ENCODE measurements at regions not wholly inside any gene's neighbourhood (a gene's known extent, or its start where the extent isn't known, plus 50 kb on each side); places are given as distances from the start of the nearest gene placed in this dataset.

DNA sequence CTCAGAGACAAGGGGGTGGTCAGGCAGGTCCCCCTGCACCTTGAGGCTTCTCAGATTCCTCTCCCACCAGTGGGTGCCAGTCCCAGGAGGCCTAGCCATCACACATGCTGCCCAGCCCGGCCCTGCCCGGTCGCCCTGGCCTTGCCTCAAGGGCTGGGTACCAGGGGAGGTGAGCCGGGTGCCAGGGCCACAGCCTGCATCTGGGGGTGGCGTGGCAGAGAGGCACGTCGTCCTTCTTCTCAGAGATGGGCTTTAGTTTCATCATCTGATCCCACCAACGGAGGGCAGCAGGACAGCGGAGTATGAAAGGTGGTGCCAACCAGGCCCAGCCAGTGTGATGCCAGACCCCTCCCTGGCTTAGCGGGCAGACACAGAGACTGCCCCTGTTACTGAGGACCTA is 161.7 kb downstream of the TFCP2L1 start (continued):
- TF ChIP-seq, protein P1, sequence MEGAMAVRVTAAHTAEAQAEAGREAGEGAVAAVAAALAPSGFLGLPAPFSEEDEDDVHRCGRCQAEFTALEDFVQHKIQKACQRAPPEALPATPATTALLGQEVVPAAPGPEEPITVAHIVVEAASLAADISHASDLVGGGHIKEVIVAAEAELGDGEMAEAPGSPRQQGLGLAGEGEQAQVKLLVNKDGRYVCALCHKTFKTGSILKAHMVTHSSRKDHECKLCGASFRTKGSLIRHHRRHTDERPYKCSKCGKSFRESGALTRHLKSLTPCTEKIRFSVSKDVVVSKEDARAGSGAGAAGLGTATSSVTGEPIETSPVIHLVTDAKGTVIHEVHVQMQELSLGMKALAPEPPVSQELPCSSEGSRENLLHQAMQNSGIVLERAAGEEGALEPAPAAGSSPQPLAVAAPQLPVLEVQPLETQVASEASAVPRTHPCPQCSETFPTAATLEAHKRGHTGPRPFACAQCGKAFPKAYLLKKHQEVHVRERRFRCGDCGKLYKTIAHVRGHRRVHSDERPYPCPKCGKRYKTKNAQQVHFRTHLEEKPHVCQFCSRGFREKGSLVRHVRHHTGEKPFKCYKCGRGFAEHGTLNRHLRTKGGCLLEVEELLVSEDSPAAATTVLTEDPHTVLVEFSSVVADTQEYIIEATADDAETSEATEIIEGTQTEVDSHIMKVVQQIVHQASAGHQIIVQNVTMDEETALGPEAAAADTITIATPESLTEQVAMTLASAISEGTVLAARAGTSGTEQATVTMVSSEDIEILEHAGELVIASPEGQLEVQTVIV (IDR thresholded peaks at IDR 0.05; ENCODE audit: borderline replicate concordance, partially characterized antibody) = no peak
- TF ChIP-seq, protein P2, sequence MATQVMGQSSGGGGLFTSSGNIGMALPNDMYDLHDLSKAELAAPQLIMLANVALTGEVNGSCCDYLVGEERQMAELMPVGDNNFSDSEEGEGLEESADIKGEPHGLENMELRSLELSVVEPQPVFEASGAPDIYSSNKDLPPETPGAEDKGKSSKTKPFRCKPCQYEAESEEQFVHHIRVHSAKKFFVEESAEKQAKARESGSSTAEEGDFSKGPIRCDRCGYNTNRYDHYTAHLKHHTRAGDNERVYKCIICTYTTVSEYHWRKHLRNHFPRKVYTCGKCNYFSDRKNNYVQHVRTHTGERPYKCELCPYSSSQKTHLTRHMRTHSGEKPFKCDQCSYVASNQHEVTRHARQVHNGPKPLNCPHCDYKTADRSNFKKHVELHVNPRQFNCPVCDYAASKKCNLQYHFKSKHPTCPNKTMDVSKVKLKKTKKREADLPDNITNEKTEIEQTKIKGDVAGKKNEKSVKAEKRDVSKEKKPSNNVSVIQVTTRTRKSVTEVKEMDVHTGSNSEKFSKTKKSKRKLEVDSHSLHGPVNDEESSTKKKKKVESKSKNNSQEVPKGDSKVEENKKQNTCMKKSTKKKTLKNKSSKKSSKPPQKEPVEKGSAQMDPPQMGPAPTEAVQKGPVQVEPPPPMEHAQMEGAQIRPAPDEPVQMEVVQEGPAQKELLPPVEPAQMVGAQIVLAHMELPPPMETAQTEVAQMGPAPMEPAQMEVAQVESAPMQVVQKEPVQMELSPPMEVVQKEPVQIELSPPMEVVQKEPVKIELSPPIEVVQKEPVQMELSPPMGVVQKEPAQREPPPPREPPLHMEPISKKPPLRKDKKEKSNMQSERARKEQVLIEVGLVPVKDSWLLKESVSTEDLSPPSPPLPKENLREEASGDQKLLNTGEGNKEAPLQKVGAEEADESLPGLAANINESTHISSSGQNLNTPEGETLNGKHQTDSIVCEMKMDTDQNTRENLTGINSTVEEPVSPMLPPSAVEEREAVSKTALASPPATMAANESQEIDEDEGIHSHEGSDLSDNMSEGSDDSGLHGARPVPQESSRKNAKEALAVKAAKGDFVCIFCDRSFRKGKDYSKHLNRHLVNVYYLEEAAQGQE (IDR thresholded peaks at IDR 0.05; ENCODE audit: low read depth, low read length) = no peak
- TF ChIP-seq, protein P3, sequence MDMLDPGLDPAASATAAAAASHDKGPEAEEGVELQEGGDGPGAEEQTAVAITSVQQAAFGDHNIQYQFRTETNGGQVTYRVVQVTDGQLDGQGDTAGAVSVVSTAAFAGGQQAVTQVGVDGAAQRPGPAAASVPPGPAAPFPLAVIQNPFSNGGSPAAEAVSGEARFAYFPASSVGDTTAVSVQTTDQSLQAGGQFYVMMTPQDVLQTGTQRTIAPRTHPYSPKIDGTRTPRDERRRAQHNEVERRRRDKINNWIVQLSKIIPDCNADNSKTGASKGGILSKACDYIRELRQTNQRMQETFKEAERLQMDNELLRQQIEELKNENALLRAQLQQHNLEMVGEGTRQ (IDR thresholded peaks at IDR 0.05; ENCODE audit: borderline replicate concordance, low read depth, low read length) = no peak
- TF ChIP-seq NR2F1 (conservative IDR thresholded peaks at IDR 0.05) (no peak), TCF12 (IDR thresholded peaks at IDR 0.05; ENCODE audit: low read depth, low read length) (no peak)

DNA sequence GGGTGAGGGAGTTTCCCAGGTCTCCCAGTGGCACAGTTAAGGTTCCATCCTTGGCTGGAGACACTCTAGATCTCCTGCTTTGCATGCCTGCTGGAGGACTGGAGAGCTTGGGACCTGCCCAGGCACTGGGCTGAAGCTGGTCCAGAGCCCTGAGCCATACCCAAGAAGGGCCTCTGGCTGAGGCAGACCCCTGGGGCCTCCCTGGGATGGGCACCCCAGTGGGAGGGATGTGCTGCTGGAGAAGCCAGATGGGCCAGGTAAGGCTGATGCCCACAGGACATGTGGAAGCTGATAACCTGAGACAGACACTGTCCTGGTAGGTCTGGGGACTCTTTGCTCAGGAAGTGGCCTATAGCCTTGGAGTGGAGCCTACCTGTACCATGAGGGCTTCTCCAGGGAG is 160.7 kb downstream of the TFCP2L1 start:
- no peak for DNase-seq (ENCODE audit: low read depth, low spot score)
- no peak for ATAC-seq
- Histone ChIP-seq H3K9ac (ENCODE audit: control insufficient read depth, insufficient read depth, low read length) (no peak overlapping the region), H3K4me3 (no peak overlapping the region), H3K4me2 (ENCODE audit: control insufficient read depth, insufficient read depth) (no peak overlapping the region), H3K79me2 (ENCODE audit: control insufficient read depth, insufficient read depth, low read length) (no peaks in the 10 kb centered on the region), H4K20me1 (ENCODE audit: control insufficient read depth, insufficient read depth) (no peaks in the 10 kb centered on the region), H3K27me3 (replicated peaks in 1 of 2; ENCODE audit: control insufficient read depth in 2 of 2, insufficient read depth in 2 of 2, low read length in 1 of 2) (peaks cover 0 to 1% of the 10 kb centered on the region in 2 experiments; a peak in 2 of 4 replicates), H3K4me1 (ENCODE audit: control insufficient read depth, insufficient read depth, low read length) (no peaks in the 10 kb centered on the region), H3K36me3 (ENCODE audit: control insufficient read depth in 2 of 2, insufficient read depth in 2 of 2, low read length in 1 of 2) (no peaks in the 10 kb centered on the region), H3K27ac (ENCODE audit: control insufficient read depth, insufficient read depth) (no peak overlapping the region), H3K9me3 (replicated peaks; ENCODE audit: control insufficient read depth, insufficient read depth, low read length) (no peaks in the 10 kb centered on the region), H2AFZ (ENCODE audit: control insufficient read depth, low read depth, low read length) (no peak overlapping the region)
- no TSS peak for BruUV-seq (replicated peaks)
- ChIA-PET CTCF (no interaction called here), RAD21 (ENCODE audit: unreplicated experiment) (no interaction called here), SMC1A (ENCODE audit: uncharacterized antibody, unreplicated experiment) (no interaction called here), POLR2A (no interaction called here)
- in situ Hi-C loops (cut with MboI) = no loop called here
- TF ChIP-seq YBX1 (IDR thresholded peaks at IDR 0.05) = no peak
- no peak for TF ChIP-seq SREBF2 (IDR thresholded peaks at IDR 0.05; ENCODE audit: low read length)
- no peak for TF ChIP-seq ZNF622 (IDR thresholded peaks at IDR 0.05)
- no peak for TF ChIP-seq NR2C1 (IDR thresholded peaks at IDR 0.05)
- no peak for TF ChIP-seq LARP7 (IDR thresholded peaks at IDR 0.05)
- intact Hi-C loops (cut with micrococcal nuclease; ENCODE audit: unreplicated experiment) = no loop called here
- FAIRE-seq = no peak
